HL-60 (cell line): ENCODE measurements at regions not wholly inside any gene's neighbourhood (a gene's known extent, or its start where the extent isn't known, plus 50 kb on each side); places are given as distances from the start of the nearest gene placed in this dataset.

Source experiments
- CTCF ChIP-seq: IDR thresholded peaks from one replicate; pipeline ENCODE4 v1.5.1; 2011; ENCODE audit warnings: low read length, control low read depth, inconsistent platforms; ENCODE audit not compliant: insufficient read depth
- REST ChIP-seq: IDR thresholded peaks from 2 replicates; pipeline ENCODE4 v1.6.1; 2012; ENCODE audit warnings: low read depth; ENCODE audit not compliant: insufficient replicate concordance

- no peak for TF ChIP-seq CTCF
- TF ChIP-seq REST = no peak
These were observed 265.1 kb upstream of the DAB2 start for GRCh38 chr5:39689919-39690318.
